AG04450 (cell line): ENCODE measurements at regions not wholly inside any gene's neighbourhood (a gene's known extent, or its start where the extent isn't known, plus 50 kb on each side); places are given as distances from the start of the nearest gene placed in this dataset.

Experiments
- CTCF ChIA-PET: fragments of 300-600, 350-600 bp; formaldehyde crosslinking; extraction: SDS; loops from one replicate; lab custom pipeline; 2022; ENCODE audit warnings: antibody characterized with exemption, inconsistent platforms; lab: Charles Lee
- POLR2A ChIA-PET: fragments of 350-600 bp; formaldehyde crosslinking; extraction: SDS; loops from one replicate; lab custom pipeline; 2021; ENCODE audit warnings: antibody characterized with exemption, inconsistent platforms; lab: Yijun Ruan, JAX
- DNase-seq: peaks from one replicate; pipeline ENCODE4 v3.0.0-alpha.2; 2011; ENCODE audit warnings: low read depth, low spot score
- H3K27ac ChIP-seq: one replicate; pipeline ENCODE4 v1.5.1; 2012; ENCODE audit warnings: low read depth, low read length, control low read depth
- H3K27me3 ChIP-seq: one replicate; pipeline ENCODE4 v1.6.0; 2012; ENCODE audit warnings: low read length; ENCODE audit not compliant: control insufficient read depth, insufficient read depth
- H3K4me3 ChIP-seq: 2 replicates; pipeline ENCODE4 v1.5.1; 2011; ENCODE audit warnings: mild to moderate bottlenecking, low read depth, low read length, control low read depth
- H3K9me3 ChIP-seq: 2 replicates; pipeline ENCODE4 v1.5.1; 2012; ENCODE audit warnings: low read length; ENCODE audit not compliant: control insufficient read depth, insufficient read depth
- CTCF ChIP-seq: IDR thresholded peaks from 2 replicates; pipeline ENCODE4 v1.5.1; 2011; ENCODE audit warnings: low read depth, low read length, control low read depth, inconsistent platforms

DNA sequence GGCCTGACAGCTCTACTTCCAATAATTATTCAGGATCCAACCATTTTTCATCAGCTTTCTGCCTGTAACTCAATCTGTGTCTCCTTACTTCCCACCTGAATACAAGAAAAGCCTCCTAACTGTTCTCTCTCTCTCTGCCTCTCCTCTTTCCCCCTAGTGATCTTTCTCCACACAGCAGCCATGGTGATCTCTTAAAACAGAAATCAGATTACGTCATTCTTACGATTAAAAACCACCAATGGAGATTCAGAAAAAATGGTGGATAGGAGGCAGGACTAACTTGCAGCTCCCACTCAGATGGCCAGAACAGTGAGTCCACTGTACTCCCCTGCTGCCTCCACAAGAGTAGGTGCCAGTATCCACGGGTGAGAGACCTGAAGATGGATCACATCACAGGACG is 431.7 kb downstream of the MBD2 start:
- Histone ChIP-seq H3K27me3 (no peaks in the 10 kb centered on the region), H3K4me3 (no peak overlapping the region), H3K27ac (no peak overlapping the region), H3K9me3 (peaks cover 3% of the 10 kb centered on the region)
- ChIA-PET POLR2A (no interaction called here), CTCF (no interaction called here)
- no peak for TF ChIP-seq CTCF
- DNase-seq: no peak

GRCh38 chr18:53790786-53791185 is 433.7 kb downstream of the MBD2 start:
- DNase-seq: no peak
- H3K27me3 ChIP-seq: no peaks in the 10 kb centered on the region
- no peak overlapping the region for H3K27ac ChIP-seq
- ChIA-PET CTCF (no interaction called here), POLR2A (no interaction called here)
- no peak for TF ChIP-seq CTCF
- H3K9me3 ChIP-seq: peaks cover 3% of the 10 kb centered on the region
- no peak overlapping the region for H3K4me3 ChIP-seq

- Histone ChIP-seq H3K4me3 (no peak overlapping the region), H3K9me3 (peaks cover 3% of the 10 kb centered on the region), H3K27me3 (no peaks in the 10 kb centered on the region), H3K27ac (no peak overlapping the region)
- no peak for TF ChIP-seq CTCF
- CTCF ChIA-PET: no interaction called here
- POLR2A ChIA-PET: no interaction called here
- no peak for DNase-seq
These were observed 434.9 kb downstream of the MBD2 start for GRCh38 chr18:53789376-53790247.

GRCh38 chr18:53785811-53786210 is 438.7 kb downstream of the MBD2 start:
- no peak overlapping the region for H3K27ac ChIP-seq
- TF ChIP-seq CTCF: no peak
- H3K9me3 ChIP-seq: no peaks in the 10 kb centered on the region; the same call in 1 of the 2 replicates
- POLR2A ChIA-PET: no interaction called here
- H3K4me3 ChIP-seq: no peak overlapping the region
- CTCF ChIA-PET: no interaction called here
- H3K27me3 ChIP-seq: no peaks in the 10 kb centered on the region
- DNase-seq: no peak

DNA sequence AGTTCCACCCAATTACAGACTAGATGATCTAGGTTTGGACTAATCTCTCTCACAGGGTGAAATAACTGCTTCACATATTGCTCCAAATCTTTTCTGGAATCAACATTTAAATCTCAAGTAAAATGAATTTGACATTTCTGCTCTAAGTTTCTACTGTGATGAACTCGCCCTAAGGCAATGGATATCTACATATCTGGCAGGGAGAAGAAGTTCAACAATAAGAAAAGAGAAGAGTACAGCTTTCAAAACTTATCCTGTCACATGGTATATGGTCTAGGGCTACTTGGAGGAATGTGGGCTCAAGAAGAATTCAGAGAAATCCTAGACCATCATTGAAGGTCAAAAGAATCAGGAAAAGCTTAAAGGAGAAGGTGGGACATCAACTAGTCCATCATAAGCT is 440.2 kb downstream of the MBD2 start:
- no peaks in the 10 kb centered on the region for H3K9me3 ChIP-seq
- H3K27ac ChIP-seq: no peak overlapping the region
- H3K27me3 ChIP-seq: no peaks in the 10 kb centered on the region
- ChIA-PET CTCF (no interaction called here), POLR2A (no interaction called here)
- H3K4me3 ChIP-seq: no peak overlapping the region
- no peak for DNase-seq
- no peak for TF ChIP-seq CTCF
